CD14-positive monocyte (primary cell): ENCODE measurements at regions not wholly inside any gene's neighbourhood (a gene's known extent, or its start where the extent isn't known, plus 50 kb on each side); places are given as distances from the start of the nearest gene placed in this dataset.

Experiments used
- DNase-seq, 3 donors: peaks; one replicate each; pipeline ENCODE4 v3.0.0-alpha.2; 2011 to 2022
- H2AFZ ChIP-seq: 2 replicates; pipeline ENCODE4 v1.6.0; 2012; ENCODE audit warnings: mild to moderate bottlenecking, low read depth, low read length, inconsistent platforms; ENCODE audit not compliant: insufficient read depth, poor library complexity, severe bottlenecking
- H3K27ac ChIP-seq, 2 donors: 1 replicate in 1 of 2; 2 replicates in 1 of 2; pipeline ENCODE4 v1.5.1; 2012 to 2013; ENCODE audit warnings: low read length in 2 of 2, control low read depth in 1 of 2, inconsistent platforms in 1 of 2, low read depth in 1 of 2, mild to moderate bottlenecking in 1 of 2
- H3K27me3 ChIP-seq, 2 donors: one replicate each; pipeline versions ENCODE4 v1.6.0 to v1.6.1; 2011 to 2013; ENCODE audit warnings: low read length in 2 of 2; ENCODE audit not compliant: control insufficient read depth in 2 of 2, insufficient read depth in 2 of 2
- H3K36me3 ChIP-seq, 2 donors: replicated peaks in 1 of 2; 1 replicate in 1 of 2; 2 replicates in 1 of 2; pipeline versions ENCODE4 v1.5.1 to v1.6.1; 2012 to 2013; ENCODE audit warnings: low read length in 2 of 2, control low read depth in 1 of 2, inconsistent platforms in 1 of 2, mild to moderate bottlenecking in 1 of 2; ENCODE audit not compliant: insufficient read depth in 2 of 2, control insufficient read depth in 1 of 2
- H3K4me1 ChIP-seq, 2 donors: 1 replicate in 1 of 2; 2 replicates in 1 of 2; pipeline versions ENCODE4 v1.5.1 to v1.6.1; 2012 to 2013; ENCODE audit warnings: low read length in 2 of 2, control low read depth in 1 of 2, inconsistent platforms in 1 of 2, mild to moderate bottlenecking in 1 of 2, moderate library complexity in 1 of 2; ENCODE audit not compliant: insufficient read depth in 2 of 2, control insufficient read depth in 1 of 2
- H3K4me2 ChIP-seq: replicated peaks from 2 replicates; pipeline ENCODE3; 2012; ENCODE audit warnings: low read length, moderate library complexity, mild to moderate bottlenecking; ENCODE audit not compliant: poor library complexity, severe bottlenecking; ENCODE audit errors: extremely low read depth
- H3K4me3 ChIP-seq, 3 experiments: fragments of 200-600 bp in 1 of 3; sonication (generic) in 1 of 3; replicated peaks in 1 of 3; 1 replicate in 2 of 3; 2 replicates in 1 of 3; pipeline ENCODE4 v1.5.1; 2011 to 2013; ENCODE audit warnings: low read length in 3 of 3, mild to moderate bottlenecking in 3 of 3, control low read depth in 2 of 3, low read depth in 2 of 3, inconsistent platforms in 1 of 3, moderate library complexity in 1 of 3
- H3K79me2 ChIP-seq: 2 replicates; pipeline ENCODE4 v1.6.0; 2012; ENCODE audit warnings: mild to moderate bottlenecking, control low read depth, inconsistent platforms, low read length, moderate library complexity; ENCODE audit not compliant: insufficient read depth
- H3K9ac ChIP-seq: 2 replicates; pipeline ENCODE4 v1.6.0; 2017; ENCODE audit warnings: low read length, mild to moderate bottlenecking; ENCODE audit not compliant: insufficient read depth, poor library complexity, severe bottlenecking
- H3K9me3 ChIP-seq, 2 donors: replicated peaks in 1 of 2; 1 replicate in 1 of 2; 2 replicates in 1 of 2; pipeline versions ENCODE4 v1.5.1 to v1.6.1; 2012 to 2013; ENCODE audit warnings: low read length in 2 of 2, control low read depth in 1 of 2; ENCODE audit not compliant: control insufficient read depth in 1 of 2, insufficient read depth in 1 of 2
- H4K20me1 ChIP-seq: 2 replicates; pipeline ENCODE4 v1.6.0; 2012; ENCODE audit warnings: mild to moderate bottlenecking, low read length, control low read depth, moderate library complexity; ENCODE audit not compliant: insufficient read depth
- H3K27ac Mint-ChIP-seq, 7 donors: one replicate each; pipeline ENCODE4 v1.8.0; 2020; ENCODE audit warnings: mild to moderate bottlenecking in 7 of 7, mixed read lengths in 7 of 7, moderate library complexity in 6 of 7, inconsistent platforms in 2 of 7
- H3K27me3 Mint-ChIP-seq, 3 donors: one replicate each; pipeline ENCODE4 v1.8.0; 2021 to 2022; ENCODE audit warnings: low read depth in 3 of 3, mild to moderate bottlenecking in 3 of 3, mixed read lengths in 3 of 3, moderate library complexity in 3 of 3, inconsistent platforms in 1 of 3
- H3K36me3 Mint-ChIP-seq, 2 donors: one replicate each; pipeline ENCODE4 v1.8.0; 2020; ENCODE audit warnings: mixed read lengths in 2 of 2, inconsistent platforms in 1 of 2, mild to moderate bottlenecking in 1 of 2
- H3K4me1 Mint-ChIP-seq: one replicate; pipeline ENCODE4 v1.8.0; 2020; ENCODE audit warnings: mild to moderate bottlenecking, mixed read lengths
- H3K4me3 Mint-ChIP-seq, 2 donors: one replicate each; pipeline ENCODE4 v1.8.0; 2020; ENCODE audit warnings: mild to moderate bottlenecking in 2 of 2, mixed read lengths in 2 of 2, moderate library complexity in 1 of 2
- H3K9me3 Mint-ChIP-seq, 7 donors: one replicate each; pipeline ENCODE4 v1.8.0; 2020 to 2022; ENCODE audit warnings: mixed read lengths in 7 of 7, mild to moderate bottlenecking in 6 of 7, moderate library complexity in 6 of 7, inconsistent platforms in 2 of 7
- CTCF ChIP-seq: fragments of 200-600 bp; IDR thresholded peaks from one replicate; pipeline ENCODE4 v1.8.0; 2022; ENCODE audit warnings: antibody characterized with exemption, mild to moderate bottlenecking
- WGBS: methylation state at CpG from one replicate; pipeline ENCODE4 v1.1.5; 2013; ENCODE audit warnings: missing lambda C conversion rate; ENCODE audit not compliant: insufficient coverage; 5-methylcytosine and 5-hydroxymethylcytosine counted together
- intact Hi-C, 2 donors: fragments of 100-400 bp; cut with micrococcal nuclease; formaldehyde crosslinking; loops; one replicate each; pipeline versions ENCODE4 v1.15.0 to v1.15.1; 2023

- H2AFZ ChIP-seq: no peak overlapping the region
- intact Hi-C loops: no loop called here
- no peaks in the 10 kb centered on the region for H3K36me3 Mint-ChIP-seq
- no peak overlapping the region for H3K27ac Mint-ChIP-seq
- H3K9me3 ChIP-seq: no peaks in the 10 kb centered on the region
- no peak overlapping the region for H3K27ac ChIP-seq
- H3K4me3 Mint-ChIP-seq: no peak overlapping the region
- 71% methylated on average over 7 of the region's 9 CpGs for WGBS
- no peaks in the 10 kb centered on the region for H3K36me3 ChIP-seq
- no peak overlapping the region for H3K4me3 ChIP-seq
- H3K4me1 Mint-ChIP-seq: no peaks in the 10 kb centered on the region
- no peaks in the 10 kb centered on the region for H4K20me1 ChIP-seq
- DNase-seq: no peak
- TF ChIP-seq CTCF: no peak
- H3K27me3 Mint-ChIP-seq: peaks cover 6 to 23% (median 11%) of the 10 kb centered on the region in 3 donors
- no peak overlapping the region for H3K9ac ChIP-seq
- H3K79me2 ChIP-seq: no peaks in the 10 kb centered on the region
- no peaks in the 10 kb centered on the region for H3K4me1 ChIP-seq
- H3K4me2 ChIP-seq: no peak overlapping the region
- H3K27me3 ChIP-seq: peaks cover 0 to 2% of the 10 kb centered on the region in 2 donors
- H3K9me3 Mint-ChIP-seq: no peaks in the 10 kb centered on the region
These were observed 53.0 kb upstream of the SIMC1 start for GRCh38 chr5:176185133-176185733.

GRCh38 chr5:176186107-176186506 lies 52.1 kb upstream of the SIMC1 start:
- H3K79me2 ChIP-seq: no peaks in the 10 kb centered on the region
- H3K4me3 ChIP-seq: no peak overlapping the region
- no peak for TF ChIP-seq CTCF
- no peaks in the 10 kb centered on the region for H3K9me3 Mint-ChIP-seq
- no peak overlapping the region for H3K27ac ChIP-seq
- peaks cover 6 to 22% (median 10%) of the 10 kb centered on the region in 3 donors for H3K27me3 Mint-ChIP-seq
- H3K4me1 Mint-ChIP-seq: no peaks in the 10 kb centered on the region
- no peaks in the 10 kb centered on the region for H3K36me3 Mint-ChIP-seq
- no peak overlapping the region for H3K27ac Mint-ChIP-seq
- no peaks in the 10 kb centered on the region for H3K9me3 ChIP-seq
- H3K36me3 ChIP-seq: no peaks in the 10 kb centered on the region
- H2AFZ ChIP-seq: no peak overlapping the region
- no peaks in the 10 kb centered on the region for H3K4me1 ChIP-seq
- no peak overlapping the region for H3K9ac ChIP-seq
- no peaks in the 10 kb centered on the region for H3K27me3 ChIP-seq
- intact Hi-C loops: no loop called here
- 100% methylated on average over 2 of the region's 3 CpGs for WGBS
- no peak overlapping the region for H3K4me3 Mint-ChIP-seq
- no peaks in the 10 kb centered on the region for H4K20me1 ChIP-seq
- no peak for DNase-seq
- H3K4me2 ChIP-seq: no peak overlapping the region
